Brain microvascular endothelial cell (primary cell): ENCODE measurements at regions not wholly inside any gene's neighbourhood (a gene's known extent, or its start where the extent isn't known, plus 50 kb on each side); places are given as distances from the start of the nearest gene placed in this dataset.

Experiments
- DNase-seq: peaks from one replicate; pipeline ENCODE4 v3.0.0-alpha.2; 2020
- H3K27ac ChIP-seq: fragments of 250-450 bp; sonication (Bioruptor Pico); 2 replicates; pipeline ENCODE4 v1.5.1; 2020; ENCODE audit warnings: mild to moderate bottlenecking, moderate library complexity
- H3K27me3 ChIP-seq: fragments of 250-450 bp; sonication (Bioruptor Pico); replicated peaks from 2 replicates; pipeline ENCODE4 v1.5.1; 2020; ENCODE audit warnings: mild to moderate bottlenecking
- H3K36me3 ChIP-seq: fragments of 250-450 bp; sonication (Bioruptor Pico); replicated peaks from 2 replicates; pipeline ENCODE4 v1.5.1; 2020; ENCODE audit warnings: mild to moderate bottlenecking
- H3K4me3 ChIP-seq: 2 replicates; pipeline ENCODE4 v1.5.1; 2011; ENCODE audit warnings: low read depth, mild to moderate bottlenecking, control low read depth, low read length, moderate library complexity
- CTCF ChIP-seq: IDR thresholded peaks from 2 replicates; pipeline ENCODE4 v1.5.1; 2011; ENCODE audit warnings: low read depth, mild to moderate bottlenecking, moderate library complexity, low read length, control low read depth, inconsistent platforms; ENCODE audit errors: missing control alignments
- in situ Hi-C: cut with HindIII; loops from 2 replicates; pipeline ENCODE4 v1.10.0; 2017; ENCODE audit warnings: low sequenced_read_pairs, low pct_ligation_motif_present

GRCh38 chr15:26314577-26314976 is 451.4 kb upstream of the ATP10A start:
- no peak for DNase-seq
- Histone ChIP-seq H3K4me3 (no peak overlapping the region), H3K36me3 (no peaks in the 10 kb centered on the region), H3K27ac (no peak overlapping the region), H3K27me3 (no peaks in the 10 kb centered on the region)
- no peak for TF ChIP-seq CTCF
- in situ Hi-C loops = no loop called here

GRCh38 chr15:26311710-26312236 is 448.6 kb upstream of the ATP10A start:
- Histone ChIP-seq H3K36me3 (no peaks in the 10 kb centered on the region), H3K27me3 (no peaks in the 10 kb centered on the region), H3K27ac (no peak overlapping the region), H3K4me3 (no peak overlapping the region)
- in situ Hi-C loops = no loop called here
- no peak for TF ChIP-seq CTCF
- DNase-seq = no peak

- in situ Hi-C loops = no loop called here
- no peak for DNase-seq
- H3K27ac ChIP-seq = no peak overlapping the region
- H3K36me3 ChIP-seq = no peaks in the 10 kb centered on the region
- H3K27me3 ChIP-seq = no peaks in the 10 kb centered on the region
- H3K4me3 ChIP-seq = no peak overlapping the region
- no peak for TF ChIP-seq CTCF
Measured at GRCh38 chr15:26298659-26299170, 435.6 kb upstream of the ATP10A start.

GRCh38 chr15:26298010-26298658 is 435.0 kb upstream of the ATP10A start:
- TF ChIP-seq CTCF = no peak
- H3K4me3 ChIP-seq = no peak overlapping the region
- no peak for DNase-seq
- H3K36me3 ChIP-seq = no peaks in the 10 kb centered on the region
- no peak overlapping the region for H3K27ac ChIP-seq
- in situ Hi-C loops = no loop called here
- no peaks in the 10 kb centered on the region for H3K27me3 ChIP-seq

GRCh38 chr15:26295336-26296085 is 432.4 kb upstream of the ATP10A start:
- H3K27me3 ChIP-seq = no peaks in the 10 kb centered on the region
- no peak overlapping the region for H3K4me3 ChIP-seq
- in situ Hi-C loops = no loop called here
- DNase-seq = no peak
- no peaks in the 10 kb centered on the region for H3K36me3 ChIP-seq
- TF ChIP-seq CTCF = no peak
- no peak overlapping the region for H3K27ac ChIP-seq
